ENCODE measurements at regions not wholly inside any gene's neighbourhood (a gene's known extent, or its start where the extent isn't known, plus 50 kb on each side); places are given as distances from the start of the nearest gene placed in this dataset.

- Histone ChIP-seq H2AFZ (ENCODE audit: low read length) (no peak overlapping the region), H3F3A (ENCODE audit: low read depth) (no peaks in the 10 kb centered on the region), H3K4me3 (ENCODE audit: low read length, poor library complexity, severe bottlenecking) (no peak overlapping the region), H3K79me2 (ENCODE audit: insufficient read depth, low read length) (no peaks in the 10 kb centered on the region), H3K4me2 (ENCODE audit: low read depth, low read length, poor library complexity, severe bottlenecking) (no peak overlapping the region), H3K9me3 (ENCODE audit: insufficient read depth, low read depth, low read length) (no peaks in the 10 kb centered on the region), H3K27me3 (ENCODE audit: insufficient read depth, low read length, poor library complexity, severe bottlenecking) (no peaks in the 10 kb centered on the region), H3K9me2 (replicated peaks; ENCODE audit: low read depth, low read length) (no peaks in the 10 kb centered on the region), H3K4me1 (ENCODE audit: insufficient read depth, low read length, poor library complexity, severe bottlenecking) (peaks cover 46% of the 10 kb centered on the region), H4K20me1 (ENCODE audit: insufficient read depth, low read length, poor library complexity, severe bottlenecking) (no peaks in the 10 kb centered on the region), H3K36me3 (ENCODE audit: insufficient read depth, low read length) (no peaks in the 10 kb centered on the region), H3K9ac (ENCODE audit: low read depth, low read length, poor library complexity, severe bottlenecking) (no peak overlapping the region)
- TF ChIP-seq EZH2phosphoT487 (IDR thresholded peaks at IDR 0.05; ENCODE audit: borderline replicate concordance) (no peak), CTCF (conservative IDR thresholded peaks at IDR 0.05; ENCODE audit: low read length) (no peak)
These were observed 154.4 kb upstream of the COL5A1 start for GRCh38 chr9:134487066-134487710.

- Histone ChIP-seq H3F3A (ENCODE audit: low read depth) (no peaks in the 10 kb centered on the region), H3K27me3 (ENCODE audit: insufficient read depth, low read length, poor library complexity, severe bottlenecking) (no peaks in the 10 kb centered on the region), H3K4me3 (ENCODE audit: low read length, poor library complexity, severe bottlenecking) (no peak overlapping the region)
These were observed 153.0 kb upstream of the COL5A1 start for GRCh38 chr9:134488331-134489280.

More at GRCh38 chr9:134488331-134489280, 153.0 kb upstream of the COL5A1 start:
- no peaks in the 10 kb centered on the region for H4K20me1 ChIP-seq (ENCODE audit: insufficient read depth, low read length, poor library complexity, severe bottlenecking)
- H3K9ac ChIP-seq (ENCODE audit: low read depth, low read length, poor library complexity, severe bottlenecking) = no peak overlapping the region
- no peaks in the 10 kb centered on the region for H3K9me2 ChIP-seq (replicated peaks; ENCODE audit: low read depth, low read length)
- TF ChIP-seq EZH2phosphoT487 (IDR thresholded peaks at IDR 0.05; ENCODE audit: borderline replicate concordance) (no peak), CTCF (conservative IDR thresholded peaks at IDR 0.05; ENCODE audit: low read length) (no peak)
- no peaks in the 10 kb centered on the region for H3K9me3 ChIP-seq (ENCODE audit: insufficient read depth, low read depth, low read length)
- H2AFZ ChIP-seq (ENCODE audit: low read length) = no peak overlapping the region
- H3K79me2 ChIP-seq (ENCODE audit: insufficient read depth, low read length) = no peaks in the 10 kb centered on the region
- H3K4me2 ChIP-seq (ENCODE audit: low read depth, low read length, poor library complexity, severe bottlenecking) = no peak overlapping the region
- peaks cover 46% of the 10 kb centered on the region for H3K4me1 ChIP-seq (ENCODE audit: insufficient read depth, low read length, poor library complexity, severe bottlenecking)
- no peaks in the 10 kb centered on the region for H3K36me3 ChIP-seq (ENCODE audit: insufficient read depth, low read length)
